Activated CD4-positive, alpha-beta T cell treated with anti-CD3 and anti-CD28 coated beads for 1 hour (primary cell): ENCODE measurements at regions not wholly inside any gene's neighbourhood (a gene's known extent, or its start where the extent isn't known, plus 50 kb on each side); places are given as distances from the start of the nearest gene placed in this dataset.
"Not testable (repeated sequence)": the region's sequence is repeated elsewhere in the genome, so short reads cannot be mapped to it uniquely, and the experiment has no call there.

ENCODE experiments used
- DNase-seq: peaks from one replicate; pipeline ENCODE4 v3.0.0-alpha.2; 2020

DNA sequence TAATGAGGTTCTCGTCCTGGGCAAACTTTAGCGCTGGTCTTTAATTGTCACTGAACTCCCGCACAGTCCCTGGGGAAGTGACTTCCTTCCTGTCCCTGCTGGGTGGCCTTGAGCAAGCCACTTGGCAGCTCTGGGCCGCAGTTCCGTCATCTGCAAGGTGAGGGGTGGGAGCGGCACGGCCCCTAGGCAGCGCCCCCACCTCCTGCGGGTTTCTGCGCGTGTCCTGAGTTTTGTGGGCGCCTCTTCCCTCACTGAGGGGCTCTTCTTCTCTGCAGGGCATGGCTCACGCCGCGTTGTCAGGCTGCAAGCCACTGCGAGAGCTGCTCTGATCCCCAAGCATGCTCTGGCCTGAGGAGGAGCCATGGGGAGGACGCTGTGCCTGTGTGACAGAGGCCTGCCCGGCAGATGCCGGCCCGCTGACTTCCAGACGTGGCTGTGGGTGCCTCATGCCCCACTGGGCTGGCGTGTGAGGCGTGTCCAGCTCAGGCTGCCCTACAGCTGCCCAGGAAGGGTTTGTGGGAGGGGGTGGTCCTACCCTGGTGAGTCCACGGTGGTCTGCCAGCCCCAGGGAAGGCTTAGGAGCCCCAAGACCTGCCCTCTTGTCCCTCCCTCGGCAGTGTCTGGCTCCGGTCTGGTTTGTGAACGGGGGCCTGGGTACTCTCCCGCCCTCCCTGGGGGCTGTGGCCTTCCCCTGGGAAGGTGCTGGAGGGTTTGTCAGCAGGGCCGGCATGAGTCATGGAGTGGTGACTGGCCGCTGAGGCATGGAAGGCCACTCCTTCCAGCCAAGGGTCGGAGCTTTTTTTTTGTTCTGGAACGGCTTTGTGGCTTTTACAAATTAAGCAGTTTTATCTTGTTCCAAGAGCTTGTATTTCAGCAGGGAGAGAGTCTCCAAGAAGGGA is 182.0 kb downstream of the SEC14L1 start:
- DNase-seq: no peak

- no peak for DNase-seq
These were observed 182.8 kb downstream of the SEC14L1 start for GRCh38 chr17:77323413-77324171.

GRCh38 chr17:77324227-77324626 is 183.5 kb downstream of the SEC14L1 start:
- no peak for DNase-seq

GRCh38 chr17:77325577-77326075 is 184.9 kb downstream of the SEC14L1 start:
- no peak for DNase-seq

DNA sequence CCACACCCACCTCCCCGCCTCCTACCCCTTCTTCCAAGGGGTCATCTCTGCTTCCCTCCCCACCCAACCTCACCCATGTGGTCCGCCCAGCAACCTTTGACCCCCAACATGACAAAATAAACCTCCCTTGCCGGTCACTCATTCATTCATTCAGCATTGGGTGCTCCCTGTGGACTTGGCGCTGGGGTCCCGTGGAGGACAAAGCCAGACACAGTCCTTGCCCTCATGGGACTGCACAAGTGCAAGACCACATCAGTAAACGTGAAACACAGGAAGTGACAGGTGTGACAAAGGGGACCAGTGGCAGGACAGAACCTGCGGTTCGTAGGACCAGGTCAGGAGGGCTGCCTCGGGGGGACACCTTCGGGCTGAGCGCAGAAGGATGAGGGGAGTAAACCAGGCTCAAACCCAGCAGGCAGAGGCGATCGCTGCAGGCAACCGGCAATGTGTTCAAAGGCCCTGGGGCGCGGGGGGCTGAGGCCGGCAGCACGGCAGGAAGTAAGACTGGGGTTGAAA is 185.4 kb downstream of the SEC14L1 start:
- no peak for DNase-seq

GRCh38 chr17:77326636-77327035 is 185.9 kb downstream of the SEC14L1 start:
- DNase-seq: no peak

GRCh38 chr17:77327181-77327565 is 186.4 kb downstream of the SEC14L1 start:
- no peak for DNase-seq

GRCh38 chr17:77327566-77328464 is 187.0 kb downstream of the SEC14L1 start:
- no peak for DNase-seq

- DNase-seq: no peak
These were observed 188.3 kb downstream of the SEC14L1 start for GRCh38 chr17:77328823-77329740.

DNA sequence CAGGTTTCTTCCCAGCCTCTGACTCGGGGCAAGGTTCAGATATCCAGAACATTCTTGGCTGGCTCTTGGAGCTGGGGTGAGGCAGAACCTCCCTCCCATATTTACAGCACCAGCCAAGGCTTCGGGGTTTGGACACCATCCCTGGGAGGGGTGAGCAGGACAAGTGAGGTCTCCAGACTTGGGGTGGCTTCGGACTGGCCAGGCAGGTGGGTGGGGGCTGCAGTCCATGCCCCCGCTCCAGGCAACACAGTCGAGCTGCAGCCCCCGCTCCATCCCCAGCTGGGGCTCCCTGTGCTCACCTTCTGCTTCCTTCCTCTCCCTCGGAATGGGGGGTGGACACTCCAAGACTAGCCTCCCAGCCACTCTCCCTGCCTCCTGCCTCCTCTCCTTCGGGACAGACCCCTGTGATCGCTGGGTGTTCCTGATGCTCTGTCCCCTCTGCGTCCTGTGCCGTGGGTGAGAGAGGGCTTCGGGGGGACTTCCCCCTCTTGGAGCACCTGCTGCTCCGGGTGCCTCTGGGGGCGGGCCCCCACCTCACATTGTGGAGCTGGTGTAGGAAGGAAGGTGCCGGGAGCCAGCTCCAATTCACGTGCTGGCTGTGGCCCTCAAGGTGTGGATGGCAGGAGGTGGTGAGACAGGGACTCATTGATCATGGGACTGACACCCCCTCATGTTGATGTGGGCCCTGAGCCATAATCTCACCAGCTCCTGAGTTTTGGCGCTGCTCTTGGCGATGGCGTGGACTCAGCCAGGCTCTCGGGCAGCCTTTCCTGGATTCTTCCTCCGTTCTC is 189.2 kb downstream of the SEC14L1 start:
- DNase-seq: no peak

DNA sequence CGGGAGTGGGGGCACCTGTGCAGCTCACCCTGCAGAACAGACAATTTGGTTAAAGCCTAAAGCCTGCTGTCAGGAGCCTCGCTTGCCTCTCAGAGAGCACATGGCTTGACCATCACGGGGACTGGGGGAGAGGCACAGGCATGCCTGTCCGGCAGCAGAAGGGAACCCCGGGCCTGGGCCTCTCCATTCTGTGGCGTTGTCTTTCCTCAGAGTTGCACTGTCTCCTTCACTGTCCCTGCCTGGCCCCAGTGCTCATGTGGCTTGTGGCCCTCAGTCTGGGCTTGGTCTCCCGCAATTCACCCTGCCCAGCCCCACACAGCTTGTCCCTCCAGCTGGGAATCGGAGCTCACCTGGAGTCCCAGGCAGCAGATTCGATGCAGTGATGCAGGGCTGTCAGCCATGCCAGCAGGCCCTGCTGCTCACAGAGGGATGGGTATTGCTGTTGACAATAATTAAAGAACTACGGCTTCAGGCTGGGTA is 189.9 kb downstream of the SEC14L1 start:
- no peak for DNase-seq

DNA sequence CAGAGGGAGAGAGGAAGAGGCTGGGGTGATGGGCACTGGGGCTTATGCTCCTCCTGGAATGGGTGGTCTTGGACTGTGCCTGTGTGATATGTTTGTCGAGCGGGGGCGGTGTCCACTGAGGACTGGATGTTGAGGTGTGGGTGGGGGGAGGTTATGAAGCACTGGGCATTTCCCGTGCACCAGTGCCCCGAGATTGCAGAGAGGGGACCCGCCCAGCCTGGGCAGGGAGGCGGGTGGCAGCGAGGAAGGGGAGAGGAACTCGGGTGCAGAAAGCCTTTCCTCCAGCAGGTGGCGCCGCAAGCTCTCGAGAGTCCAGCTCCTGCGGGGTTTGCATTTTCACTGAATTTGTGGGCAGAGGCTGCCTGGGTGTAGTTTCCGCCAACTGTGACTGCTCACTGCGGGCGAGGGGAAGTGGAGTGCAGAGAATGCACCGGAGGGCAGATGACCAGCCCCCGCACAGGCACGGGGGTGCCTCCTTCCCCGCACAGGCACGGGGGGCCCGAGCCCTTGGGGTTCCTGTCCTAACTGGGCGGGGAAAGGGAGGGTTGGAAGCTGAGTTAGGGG is 190.6 kb downstream of the SEC14L1 start:
- peak; percentile 94 for DNase-seq

- no peak for DNase-seq
These were observed 191.5 kb downstream of the SEC14L1 start for GRCh38 chr17:77332034-77332971.

DNA sequence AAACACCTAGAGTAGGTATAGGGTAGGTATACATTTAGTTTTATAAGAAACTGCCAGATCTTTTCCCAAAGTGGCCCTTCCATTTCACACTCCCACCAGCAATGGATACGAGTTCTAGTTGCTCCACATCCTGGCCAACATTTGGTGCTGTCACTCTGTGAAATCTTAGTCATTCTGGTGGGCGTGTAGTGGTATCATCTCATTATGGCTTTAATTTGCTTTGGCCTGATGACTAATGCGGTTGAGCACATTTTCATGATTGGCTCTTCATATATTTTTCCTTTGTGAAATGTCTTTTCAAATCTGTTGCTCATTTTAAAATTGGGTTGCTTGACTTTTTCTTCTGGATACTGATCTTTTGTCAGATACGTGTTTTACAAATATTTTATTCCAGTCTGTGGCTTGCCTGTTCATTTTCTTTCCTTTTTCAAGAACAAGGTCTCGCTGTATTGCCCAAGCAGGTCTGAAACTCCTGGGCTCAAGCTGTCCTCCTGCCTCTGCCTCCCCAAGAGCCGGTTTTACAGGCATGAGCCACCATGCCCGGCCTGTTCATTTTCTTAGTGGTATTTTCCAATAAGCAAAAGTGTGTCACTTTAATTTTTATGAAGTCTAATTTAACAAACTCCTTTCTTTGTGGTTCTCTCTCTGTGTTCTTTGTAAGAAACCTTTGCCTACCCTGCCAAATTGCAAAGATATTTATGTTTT is 192.4 kb downstream of the SEC14L1 start:
- no peak for DNase-seq

GRCh38 chr17:77337150-77337549 is 196.4 kb downstream of the SEC14L1 start:
- DNase-seq: no peak

DNA sequence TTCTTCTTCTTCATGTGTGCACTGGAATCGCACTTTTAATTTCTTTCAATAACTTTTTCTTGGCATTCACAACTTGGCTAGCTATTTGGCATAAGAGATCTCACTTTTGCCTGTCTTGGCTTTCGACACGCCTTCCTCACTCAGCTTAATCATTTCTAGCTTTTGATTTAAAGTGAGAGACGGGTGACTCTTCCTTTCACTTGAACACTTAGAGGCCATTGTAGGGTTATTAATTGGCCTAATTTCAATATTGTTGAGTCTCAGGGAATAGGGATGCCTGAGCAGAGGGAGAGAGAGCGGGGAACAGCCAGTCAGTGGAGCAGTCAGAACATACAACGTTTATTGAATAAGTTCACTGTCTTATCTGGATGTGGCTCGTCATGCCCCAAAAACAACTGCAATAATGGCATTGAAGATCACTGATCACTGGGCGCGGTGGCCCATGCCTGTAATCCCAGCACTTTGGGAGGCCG is 200.3 kb downstream of the SEC14L1 start:
- DNase-seq: no peak

DNA sequence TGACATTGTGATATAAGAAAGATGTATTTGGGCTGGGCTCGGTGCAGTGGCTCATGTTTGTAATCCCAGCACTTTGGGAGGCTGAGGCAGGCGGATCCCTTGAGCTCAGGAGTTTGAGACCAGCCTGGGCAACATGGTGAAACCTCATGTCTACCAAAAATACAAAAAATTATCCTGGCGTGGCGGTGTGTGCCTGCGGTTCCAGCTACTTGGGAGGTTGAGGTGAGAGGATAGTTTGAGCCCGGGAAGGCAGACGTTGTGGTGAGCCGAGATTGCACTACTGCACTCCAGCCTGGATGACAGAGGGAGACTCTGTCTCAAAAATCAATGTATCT is 201.9 kb downstream of the SEC14L1 start:
- not testable (repeated sequence) for DNase-seq
